DMS79 treated with DMSO at 0.1 percent for 48 hours (cell line): ENCODE measurements at regions not wholly inside any gene's neighbourhood (a gene's known extent, or its start where the extent isn't known, plus 50 kb on each side); places are given as distances from the start of the nearest gene placed in this dataset.
"Not testable (repeated sequence)": the region's sequence is repeated elsewhere in the genome, so short reads cannot be mapped to it uniquely, and the experiment has no call there.

Experiments used
- DNase-seq: peaks from one replicate; lab custom pipeline; 2025; lab: John Stamatoyannopoulos, UW

- no peak for DNase-seq
Observed at GRCh38 chr15:95606551-95606950, 723.9 kb upstream of the NR2F2 start.

GRCh38 chr15:95608371-95608770 is 722.1 kb upstream of the NR2F2 start:
- no peak for DNase-seq

DNA sequence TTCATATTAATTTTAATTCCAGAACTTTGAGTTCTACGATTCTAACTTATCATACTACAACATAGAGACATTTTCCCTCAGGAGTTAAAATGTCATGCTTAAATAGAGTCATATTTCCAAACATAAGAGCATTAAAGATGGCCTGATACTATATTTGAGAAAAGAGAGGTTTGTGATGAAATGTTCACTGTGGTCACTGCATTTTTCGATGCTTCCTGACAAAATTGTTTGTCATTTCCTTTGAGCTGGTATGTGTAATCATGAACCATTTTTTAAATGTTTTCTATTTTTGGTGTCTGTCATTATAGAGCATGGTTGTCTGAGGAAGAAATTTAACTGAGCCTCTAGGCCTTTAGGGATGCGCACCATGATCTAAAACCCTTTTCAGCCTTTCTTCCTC is 721.4 kb upstream of the NR2F2 start:
- DNase-seq: no peak

DNA sequence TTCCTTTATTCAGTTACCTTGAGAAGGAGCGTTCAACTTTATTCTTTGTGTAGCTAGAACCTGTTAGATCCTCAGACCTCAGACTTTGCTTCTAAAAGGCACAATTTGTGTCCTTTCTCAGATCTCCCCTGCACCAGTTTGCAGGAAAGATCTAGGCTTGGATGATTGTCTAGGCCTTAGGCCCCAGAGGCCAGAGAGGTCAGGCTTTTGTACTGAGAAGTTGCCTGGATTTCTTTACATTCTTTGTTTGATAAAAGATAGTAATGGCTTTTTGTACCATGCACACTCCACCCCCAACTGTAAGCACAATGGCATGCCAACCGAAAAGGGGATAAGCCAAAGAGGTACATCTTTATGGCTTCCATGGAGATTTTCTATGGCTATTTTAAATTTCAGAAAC is 719.6 kb upstream of the NR2F2 start:
- DNase-seq: no peak

GRCh38 chr15:95615436-95615835 is 715.1 kb upstream of the NR2F2 start:
- DNase-seq: no peak

GRCh38 chr15:95616306-95616705 is 714.2 kb upstream of the NR2F2 start:
- DNase-seq: no peak

GRCh38 chr15:95620934-95621579 is 709.4 kb upstream of the NR2F2 start:
- DNase-seq: no peak

DNA sequence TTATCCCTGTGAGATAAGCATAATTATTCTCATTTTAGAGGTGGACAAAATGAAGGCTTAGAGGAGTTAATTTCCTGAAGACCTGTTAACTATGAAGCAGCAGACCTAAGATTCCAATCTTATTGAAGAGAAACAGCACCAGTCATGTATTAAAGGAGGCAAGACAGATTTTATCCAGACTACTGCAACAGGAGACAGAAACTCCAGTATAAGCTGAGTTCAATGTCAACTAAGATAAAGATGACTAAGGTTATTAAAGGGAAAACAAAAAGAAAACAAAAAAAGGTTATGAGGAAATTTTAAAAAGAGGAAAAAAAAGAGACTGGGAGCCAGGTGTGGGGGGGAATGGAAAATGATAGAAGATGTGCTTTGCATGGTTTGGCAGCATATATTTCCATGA is 707.7 kb upstream of the NR2F2 start:
- no peak for DNase-seq

GRCh38 chr15:95624100-95624499 is 706.4 kb upstream of the NR2F2 start:
- no peak for DNase-seq

GRCh38 chr15:95624616-95625361 is 705.7 kb upstream of the NR2F2 start:
- DNase-seq: no peak

- DNase-seq: no peak
Observed at GRCh38 chr15:95626501-95627361, 703.8 kb upstream of the NR2F2 start.

DNA sequence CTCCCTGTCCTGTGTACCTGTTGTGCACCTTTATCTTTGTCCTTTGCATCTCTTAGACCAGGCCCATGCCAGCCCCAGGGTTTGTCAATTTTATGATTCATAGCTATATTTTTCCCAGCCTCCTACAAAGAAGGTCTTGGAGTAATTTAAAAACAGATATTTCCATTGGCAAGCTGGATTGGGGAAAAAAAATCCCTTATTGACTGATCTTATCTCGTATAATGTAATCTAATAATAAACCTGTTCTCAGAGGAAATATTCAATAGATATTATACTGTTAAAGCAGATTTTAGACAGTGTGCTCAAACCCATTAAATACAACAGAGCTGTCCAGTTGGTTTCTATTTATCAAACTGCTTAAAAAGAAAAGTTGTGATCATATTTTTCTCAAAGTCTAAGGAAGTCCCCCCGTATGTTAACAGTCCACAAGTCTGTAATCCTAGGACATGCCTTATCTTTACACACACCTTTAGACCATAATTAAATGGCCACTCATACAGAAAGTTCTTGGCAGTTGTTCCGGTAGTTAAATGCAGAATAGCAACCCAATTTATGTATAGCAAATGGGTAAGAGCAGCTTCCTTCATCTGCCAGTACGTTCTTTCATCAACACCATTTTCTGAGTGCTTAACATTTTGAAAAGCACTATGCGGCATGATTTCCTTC is 700.9 kb upstream of the NR2F2 start:
- no peak for DNase-seq

DNA sequence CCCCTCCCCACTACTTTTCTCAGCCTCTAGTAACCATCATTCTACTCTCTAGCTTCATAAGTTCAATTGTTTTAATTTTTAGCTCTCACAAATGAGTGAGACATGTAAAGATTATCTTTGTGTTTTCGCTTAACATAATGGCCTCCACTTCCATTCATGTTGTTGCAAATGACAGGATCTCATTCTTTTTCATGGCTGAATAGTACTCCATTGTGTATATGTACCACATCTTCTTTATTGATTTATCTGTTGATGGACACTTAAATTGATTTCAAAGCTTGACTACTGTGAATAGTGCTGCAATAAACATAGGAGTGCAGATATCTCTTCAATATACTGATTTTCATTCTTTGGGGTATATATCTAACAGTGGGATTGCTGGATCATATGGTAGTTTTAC is 699.8 kb upstream of the NR2F2 start:
- DNase-seq: no peak

- no peak for DNase-seq
Observed at GRCh38 chr15:95635666-95636065, 694.8 kb upstream of the NR2F2 start.

DNA sequence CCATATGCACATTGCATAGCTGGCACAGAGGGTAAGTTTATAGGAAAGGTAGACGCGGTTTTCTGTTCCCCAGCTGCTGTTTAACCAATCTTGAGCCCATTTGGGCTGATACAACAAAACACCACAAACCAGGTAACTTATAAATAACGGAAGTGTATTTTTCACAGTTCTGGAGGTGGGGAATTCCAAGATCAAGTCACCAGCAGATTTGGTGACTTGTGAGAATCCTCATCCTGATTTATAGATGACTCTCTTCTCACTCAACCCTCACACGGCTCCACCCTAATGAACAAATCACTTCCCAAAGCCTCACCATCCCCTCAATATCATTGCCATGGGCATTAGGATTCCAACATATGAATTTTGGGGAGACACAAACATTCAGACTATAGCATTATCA is 694.4 kb upstream of the NR2F2 start:
- DNase-seq: no peak

DNA sequence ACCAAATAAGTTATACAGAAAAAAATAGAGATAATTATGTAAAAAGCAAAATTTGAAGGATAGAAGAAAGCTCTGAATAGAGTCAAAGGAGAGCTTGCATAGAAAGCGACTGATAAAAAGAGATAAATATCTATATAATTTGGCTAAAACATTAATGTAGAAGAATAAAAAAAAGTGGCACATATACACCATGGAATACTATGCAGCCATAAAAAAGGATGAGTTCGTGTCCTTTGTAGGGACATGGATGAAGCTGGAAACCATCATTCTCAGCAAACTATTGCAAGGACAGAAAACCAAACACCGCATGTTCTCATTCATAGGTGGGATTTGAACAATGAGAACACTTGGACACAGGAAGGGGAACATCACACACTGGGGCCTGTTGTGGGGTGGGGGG is 693.3 kb upstream of the NR2F2 start:
- DNase-seq: not testable (repeated sequence)

GRCh38 chr15:95639208-95639607 is 691.3 kb upstream of the NR2F2 start:
- DNase-seq: no peak

DNA sequence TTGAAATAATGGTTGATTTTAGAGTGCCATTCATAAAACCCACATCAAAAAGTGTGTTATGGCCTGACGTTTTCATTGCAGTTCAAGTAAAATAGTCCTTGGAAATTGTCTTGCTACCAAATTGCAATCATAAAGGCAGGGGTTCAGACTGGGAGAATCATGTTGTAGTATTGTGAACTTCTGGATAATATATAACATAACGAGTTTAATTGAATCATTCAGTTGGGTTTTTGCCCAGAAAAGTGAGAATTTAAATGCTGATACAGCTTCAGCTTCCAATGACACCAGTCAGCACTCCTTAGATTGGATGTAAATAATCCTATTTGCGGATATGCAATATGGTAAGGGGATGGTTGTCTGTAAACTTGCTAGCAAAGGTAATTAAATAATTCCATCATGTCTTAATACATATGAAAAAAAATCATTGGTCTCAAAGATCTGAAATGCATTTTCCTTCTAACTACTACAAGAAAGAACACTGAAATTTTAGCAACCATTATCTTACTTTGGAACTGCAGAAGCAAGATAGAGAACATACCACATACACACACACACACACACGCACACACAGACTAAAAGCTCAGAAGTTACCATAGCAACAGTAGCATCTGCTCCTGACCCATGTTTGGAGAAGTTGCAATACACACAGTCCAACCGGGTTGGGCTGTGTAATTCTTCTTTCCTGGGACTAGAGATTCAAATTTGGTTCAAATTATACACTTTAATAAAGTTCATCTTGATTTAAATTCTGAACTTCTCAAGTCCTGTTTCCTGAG is 686.2 kb upstream of the NR2F2 start:
- no peak for DNase-seq

DNA sequence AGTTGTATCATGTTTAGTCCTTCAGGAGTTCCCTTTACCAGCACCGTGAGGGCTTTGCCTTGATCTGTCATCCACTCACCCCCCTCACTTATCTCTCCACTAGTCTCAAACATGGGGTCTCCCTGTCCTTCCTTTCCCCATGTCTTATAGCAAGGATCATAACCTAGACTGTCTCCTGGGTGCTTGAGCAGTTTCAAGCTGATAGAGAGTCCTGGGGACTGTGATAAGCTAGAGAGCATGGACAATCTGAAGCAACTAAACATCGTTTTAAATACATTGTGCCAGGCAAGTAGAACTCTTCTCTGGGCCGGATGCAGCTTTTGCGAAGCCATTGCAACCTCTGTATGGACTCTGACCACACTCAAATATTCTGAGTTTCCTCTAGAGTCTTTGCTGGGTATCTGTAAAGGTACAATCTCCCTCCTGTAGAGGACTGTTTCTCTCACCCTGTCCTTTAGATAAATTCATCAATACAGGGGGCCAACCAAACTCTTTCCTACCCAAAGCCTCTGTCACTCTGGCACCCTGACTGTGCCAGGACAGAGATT is 684.6 kb upstream of the NR2F2 start:
- no peak for DNase-seq

DNA sequence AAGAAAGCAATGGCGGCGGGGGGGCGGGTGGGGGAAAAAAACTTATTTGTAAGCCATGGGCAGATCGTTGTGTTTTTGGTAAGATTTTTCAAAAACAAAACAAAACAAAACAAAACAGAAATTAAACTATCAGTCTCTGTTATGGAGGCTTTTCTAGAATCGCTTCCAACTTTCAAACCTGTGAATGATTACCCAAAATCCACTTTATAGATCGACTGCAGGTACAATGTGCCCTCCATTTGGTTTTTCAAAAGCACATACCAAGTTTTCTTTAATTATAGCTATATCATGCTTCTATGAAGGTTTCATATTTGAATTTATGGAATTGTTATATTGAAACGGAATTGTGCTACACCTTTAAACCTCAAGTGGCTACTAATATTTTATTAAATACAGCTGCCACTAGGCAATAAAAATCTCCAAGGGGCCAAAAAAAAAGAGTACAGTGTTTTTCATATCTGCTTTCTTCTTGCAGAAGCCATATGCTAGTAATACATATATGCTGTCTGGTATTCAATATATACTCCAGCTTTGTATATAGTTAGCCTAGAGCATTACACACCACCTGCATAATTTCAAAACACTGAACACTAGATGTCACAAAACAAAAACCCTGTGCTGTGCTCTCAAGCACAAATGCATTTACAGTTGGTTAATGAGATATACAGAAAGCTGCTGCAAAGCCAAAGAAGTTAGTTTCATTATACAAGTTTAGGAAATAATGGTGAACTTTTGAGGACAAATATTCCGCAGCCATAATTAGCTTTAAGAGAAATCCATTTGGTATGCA is 683.8 kb upstream of the NR2F2 start:
- DNase-seq: no peak
